OCI-LY3 (cell line): ENCODE measurements at regions not wholly inside any gene's neighbourhood (a gene's known extent, or its start where the extent isn't known, plus 50 kb on each side); places are given as distances from the start of the nearest gene placed in this dataset.
"Not testable (repeated sequence)": the region's sequence is repeated elsewhere in the genome, so short reads cannot be mapped to it uniquely, and the experiment has no call there.

Experiments used
- H2AFZ ChIP-seq: fragments of 200-600, 300-600 bp; shearing (Covaris generic); 2 replicates; pipeline ENCODE4 v1.6.0; 2014; ENCODE audit warnings: antibody characterized with exemption, low read depth, low read length
- H3K27ac ChIP-seq: fragments of 200-600, 300-600 bp; sonication (generic); 2 replicates; pipeline ENCODE4 v1.5.1; 2014; ENCODE audit warnings: mild to moderate bottlenecking, low read length, moderate library complexity, mixed read lengths
- H3K27me3 ChIP-seq: fragments of 200-600, 300-600 bp; sonication (generic); 2 replicates; pipeline ENCODE4 v1.6.1; 2014; ENCODE audit warnings: low read depth, low read length, mixed read lengths
- H3K36me3 ChIP-seq: fragments of 200-600, 300-600 bp; sonication (generic); replicated peaks from 2 replicates; pipeline ENCODE3; 2014; ENCODE audit warnings: low read depth, low read length, mixed read lengths
- H3K4me1 ChIP-seq: fragments of 300-600, 200-600 bp; sonication (generic); 2 replicates; pipeline ENCODE4 v1.6.1; 2014; ENCODE audit warnings: low read length, mixed read lengths
- H3K4me2 ChIP-seq: fragments of 200-600, 300-600 bp; sonication (generic); 2 replicates; pipeline ENCODE4 v1.6.1; 2014; ENCODE audit warnings: low read length, mixed read lengths
- H3K4me3 ChIP-seq: fragments of 300-600, 200-600 bp; sonication (generic); 2 replicates; pipeline ENCODE4 v1.5.1; 2014; ENCODE audit warnings: antibody characterized with exemption, mild to moderate bottlenecking, low read length, moderate library complexity
- H3K79me2 ChIP-seq: fragments of 300-600, 200-600 bp; shearing (Covaris generic); 2 replicates; pipeline ENCODE4 v1.6.1; 2014; ENCODE audit warnings: mild to moderate bottlenecking, low read length, mixed read lengths
- H3K9ac ChIP-seq: fragments of 300-600, 200-600 bp; shearing (Covaris generic); 2 replicates; pipeline ENCODE4 v1.6.0; 2014; ENCODE audit warnings: mild to moderate bottlenecking, low read length, moderate library complexity
- H3K9me3 ChIP-seq: fragments of 200-600, 300-600 bp; shearing (Covaris generic); 2 replicates; pipeline ENCODE4 v1.6.1; 2014; ENCODE audit warnings: low read length, mixed read lengths; ENCODE audit not compliant: insufficient read depth
- H4K20me1 ChIP-seq: fragments of 200-600, 300-600 bp; sonication (generic); 2 replicates; pipeline ENCODE4 v1.6.1; 2016; ENCODE audit warnings: low read length, mixed read lengths; ENCODE audit not compliant: insufficient read depth
- CTCF ChIP-seq: fragments of 200-600, 300-600 bp; sonication (generic); IDR thresholded peaks from 2 replicates; pipeline ENCODE4 v1.5.1; 2014; ENCODE audit warnings: antibody characterized with exemption, low read length, low read depth
- EZH2phosphoT487 ChIP-seq: fragments of 200-600 bp; shearing (Covaris generic); IDR thresholded peaks from 2 replicates; pipeline ENCODE4 v1.6.1; 2018; ENCODE audit warnings: antibody characterized with exemption, mixed run types, low read depth

GRCh38 chr4:174387721-174388120 is 104.0 kb downstream of the CEP44 start:
- Histone ChIP-seq H3K27ac (no peak overlapping the region), H3K4me3 (no peak overlapping the region), H2AFZ (no peak overlapping the region), H3K79me2 (no peaks in the 10 kb centered on the region), H3K4me2 (no peak overlapping the region), H3K36me3 (no peaks in the 10 kb centered on the region), H3K9me3 (no peaks in the 10 kb centered on the region), H4K20me1 (no peaks in the 10 kb centered on the region), H3K27me3 (no peaks in the 10 kb centered on the region), H3K9ac (no peak overlapping the region), H3K4me1 (0 out of 2 replicates have a peak, but pooled peaks cover 5% of the 10 kb centered on the region)
- TF ChIP-seq EZH2phosphoT487 (no peak), CTCF (no peak)

- H3K9ac ChIP-seq, result no peak overlapping the region
- H4K20me1 ChIP-seq, result no peaks in the 10 kb centered on the region
- no peak overlapping the region for H3K27ac ChIP-seq
- H3K4me3 ChIP-seq, result no peak overlapping the region
- H3K79me2 ChIP-seq, result no peaks in the 10 kb centered on the region
- no peaks in the 10 kb centered on the region for H3K27me3 ChIP-seq
- H3K4me2 ChIP-seq, result 0 out of 2 replicates have a peak overlapping the region, but pooled peaks have one; percentile 1
- 0 out of 2 replicates have a peak, but pooled peaks cover 5% of the 10 kb centered on the region for H3K4me1 ChIP-seq
- H3K9me3 ChIP-seq, result no peaks in the 10 kb centered on the region
- peak overlapping the region; percentile 53; the same call in 1 of the 2 replicates for H2AFZ ChIP-seq
- no peak for TF ChIP-seq EZH2phosphoT487
- TF ChIP-seq CTCF, result no peak
- H3K36me3 ChIP-seq, result no peaks in the 10 kb centered on the region
Measured at GRCh38 chr4:174387143-174387542, 103.4 kb downstream of the CEP44 start.

GRCh38 chr4:174383783-174384182 is 100.1 kb downstream of the CEP44 start:
- Histone ChIP-seq H3K9ac (no peak overlapping the region), H2AFZ (no peak overlapping the region), H3K4me2 (no peak overlapping the region), H3K27ac (no peak overlapping the region), H3K9me3 (no peaks in the 10 kb centered on the region), H3K79me2 (no peaks in the 10 kb centered on the region), H3K36me3 (no peaks in the 10 kb centered on the region), H3K27me3 (no peaks in the 10 kb centered on the region), H3K4me1 (0 out of 2 replicates have a peak, but pooled peaks cover 5% of the 10 kb centered on the region), H4K20me1 (no peaks in the 10 kb centered on the region), H3K4me3 (no peak overlapping the region)
- no peak for TF ChIP-seq EZH2phosphoT487
- no peak for TF ChIP-seq CTCF

GRCh38 chr4:174382938-174383605 is 99.4 kb downstream of the CEP44 start:
- H2AFZ ChIP-seq, H3K27me3 ChIP-seq, H3K4me1 ChIP-seq, H3K9ac ChIP-seq, H3K79me2 ChIP-seq, H3K4me2 ChIP-seq, H4K20me1 ChIP-seq, H3K9me3 ChIP-seq, H3K4me3 ChIP-seq, H3K27ac ChIP-seq, H3K36me3 ChIP-seq: not testable (repeated sequence)
